KBM-7 (cell line): ENCODE measurements at regions not wholly inside any gene's neighbourhood (a gene's known extent, or its start where the extent isn't known, plus 50 kb on each side); places are given as distances from the start of the nearest gene placed in this dataset.
A peak's percentile ranks its signal among the peaks of the same experiment; 100 is the strongest.
"Not testable (repeated sequence)": the region's sequence is repeated elsewhere in the genome, so short reads cannot be mapped to it uniquely, and the experiment has no call there.

Source experiments
- DNase-seq: peaks from one replicate; pipeline ENCODE4 v3.0.0-alpha.2; 2015
- in situ Hi-C: fragments of 300-500 bp; cut with MboI; formaldehyde crosslinking; loops from 2 replicates; pipeline ENCODE4 v1.14.3; 2020; ENCODE audit warnings: low sequenced_read_pairs, low pct_unique_long_range_greater_than_20kb, mixed read lengths

DNA sequence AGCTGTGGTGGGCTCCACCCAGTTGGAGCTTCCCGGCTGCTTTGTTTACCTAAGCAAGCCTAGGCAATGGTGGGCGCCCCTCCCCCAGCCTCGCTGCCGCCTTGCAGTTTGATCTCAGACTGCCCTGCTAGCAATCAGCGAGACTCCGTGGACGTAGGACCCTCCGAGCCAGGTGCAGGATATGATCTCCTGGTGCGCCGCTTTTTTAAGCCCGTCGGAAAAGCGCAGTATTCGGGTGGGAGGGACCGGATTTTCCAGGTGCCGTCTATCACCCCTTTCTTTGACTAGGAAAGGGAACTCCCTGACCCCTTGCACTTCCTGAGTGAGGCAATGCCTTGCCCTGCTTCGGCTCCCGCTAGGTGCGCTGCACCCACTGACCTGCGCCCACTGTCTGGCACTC, 170.9 kb upstream of the ZBTB20 start:
- in situ Hi-C loops, DNase-seq: not testable (repeated sequence)

DNA sequence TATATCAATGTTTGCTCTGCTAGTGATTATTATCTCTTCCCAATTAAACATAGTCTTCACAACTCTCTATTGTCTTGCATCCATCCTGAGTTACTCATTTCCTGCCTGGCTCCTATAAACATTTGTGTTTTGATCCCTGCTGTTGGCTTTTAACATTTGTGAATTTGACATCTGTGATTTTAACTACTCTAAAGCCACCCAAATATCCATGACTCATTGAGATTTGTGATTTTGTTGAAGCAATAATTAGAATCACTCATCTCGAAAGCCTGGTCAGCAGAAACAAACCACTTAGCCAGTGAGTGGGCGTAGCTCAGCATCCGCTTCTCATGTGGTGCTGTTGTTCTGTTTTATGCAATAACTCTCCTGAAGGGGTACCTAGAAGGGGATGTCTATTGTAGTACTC, 174.3 kb upstream of the ZBTB20 start:
- in situ Hi-C loops: no loop called here
- no peak for DNase-seq

DNA sequence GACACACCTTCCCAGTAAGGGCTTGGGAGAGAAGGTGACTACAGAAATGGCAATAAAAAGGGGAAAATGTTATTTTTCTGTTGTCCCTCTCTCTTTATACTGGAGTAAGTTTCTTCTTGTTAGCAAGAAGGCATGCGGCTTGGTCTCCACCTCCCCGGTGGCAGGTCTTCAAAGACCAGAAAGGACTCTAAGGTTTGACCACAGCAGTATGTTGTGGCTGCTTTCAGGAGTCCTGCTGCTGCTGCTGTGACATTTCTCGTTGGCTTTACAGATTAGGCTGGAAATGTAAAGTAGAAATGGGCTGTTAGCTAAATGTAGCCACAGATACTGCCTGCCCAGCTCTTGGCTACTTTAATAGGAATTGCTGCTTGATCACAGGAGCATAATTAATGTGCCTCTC, 175.8 kb upstream of the ZBTB20 start:
- no peak for DNase-seq

DNA sequence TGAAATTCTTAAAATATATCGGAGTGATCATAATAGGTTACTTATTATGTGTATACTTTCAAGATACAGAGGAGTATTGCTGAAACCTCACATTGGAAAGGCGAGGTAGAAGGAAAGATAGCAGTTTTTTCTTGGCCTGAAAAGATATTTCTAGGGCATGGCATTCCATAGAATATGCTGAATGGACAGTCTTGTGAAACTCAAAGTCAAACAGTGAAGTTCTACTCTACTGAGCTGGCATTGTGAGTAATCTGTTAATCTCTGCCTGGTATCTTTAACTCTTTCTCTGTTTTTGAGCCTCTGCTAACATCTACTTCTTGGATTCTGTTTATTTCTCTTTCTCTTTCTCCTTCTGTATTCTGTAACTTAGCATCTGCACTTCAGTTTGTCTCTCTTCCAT, 176.3 kb upstream of the ZBTB20 start:
- in situ Hi-C loops: no loop called here

More for the DNA sequence above, 175.8 kb upstream of the ZBTB20 start:
- in situ Hi-C loops: no loop called here

DNA sequence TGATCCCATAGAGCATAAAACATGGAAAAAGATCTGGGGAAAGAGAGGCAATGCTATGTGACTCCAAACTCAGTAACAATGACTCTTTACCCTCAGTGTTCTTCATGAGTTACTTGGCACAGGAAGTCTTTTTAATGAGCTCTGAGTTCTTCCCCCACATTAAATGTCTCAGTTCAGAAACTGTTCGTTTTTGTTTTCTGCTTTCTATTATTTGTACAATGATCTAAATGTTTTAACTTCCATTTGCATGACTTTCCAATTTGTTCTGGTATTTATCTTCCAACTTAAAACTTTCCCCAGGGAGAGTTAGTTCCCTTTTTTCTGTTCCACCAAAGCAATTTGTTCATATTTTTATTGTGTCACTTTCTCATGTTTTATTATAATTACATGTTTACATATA, 177.0 kb upstream of the ZBTB20 start:
- in situ Hi-C loops: no loop called here
- DNase-seq: no peak

More for the DNA sequence above, 176.3 kb upstream of the ZBTB20 start:
- no peak for DNase-seq

DNA sequence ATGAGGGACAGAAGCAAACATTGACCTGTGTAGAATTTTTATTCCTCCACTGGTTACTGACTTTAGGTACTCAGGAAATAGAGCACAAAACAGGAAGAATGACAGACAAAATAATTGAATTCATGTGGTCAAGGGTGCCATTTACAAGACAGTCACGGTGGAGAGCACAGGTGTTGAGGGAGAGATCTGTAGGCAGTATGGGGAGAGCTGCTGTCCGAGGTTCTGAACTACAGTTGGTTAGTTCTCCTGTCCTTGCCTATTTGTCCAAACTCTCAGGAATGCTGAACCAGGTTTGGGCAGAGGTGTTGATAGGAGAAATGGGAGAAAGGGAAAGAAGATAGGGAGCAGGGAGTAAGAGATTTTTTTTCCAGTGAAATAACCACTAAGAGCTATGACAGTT, 178.5 kb upstream of the ZBTB20 start:
- in situ Hi-C loops: no loop called here
- peak; percentile 29 for DNase-seq

DNA sequence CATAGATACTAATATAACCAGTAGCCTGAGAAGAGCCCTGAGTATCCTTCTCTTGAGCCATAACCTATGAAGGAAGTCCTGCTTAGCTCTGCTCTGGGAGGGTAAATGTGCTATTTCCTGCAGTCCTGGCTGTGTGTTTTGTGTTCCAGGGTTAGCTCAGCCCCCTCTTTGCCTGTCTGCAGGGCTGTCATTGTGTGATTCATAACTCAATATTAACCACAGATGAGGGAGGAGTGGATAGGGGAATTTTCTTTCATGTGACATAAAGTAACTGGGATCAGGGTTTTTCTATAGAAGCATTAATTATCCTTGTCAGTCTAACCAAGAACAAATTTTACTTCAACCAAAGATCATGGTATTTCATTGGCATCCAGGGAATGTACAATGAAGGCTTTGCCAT, 183.3 kb upstream of the ZBTB20 start:
- in situ Hi-C loops: no loop called here
- DNase-seq: no peak

DNA sequence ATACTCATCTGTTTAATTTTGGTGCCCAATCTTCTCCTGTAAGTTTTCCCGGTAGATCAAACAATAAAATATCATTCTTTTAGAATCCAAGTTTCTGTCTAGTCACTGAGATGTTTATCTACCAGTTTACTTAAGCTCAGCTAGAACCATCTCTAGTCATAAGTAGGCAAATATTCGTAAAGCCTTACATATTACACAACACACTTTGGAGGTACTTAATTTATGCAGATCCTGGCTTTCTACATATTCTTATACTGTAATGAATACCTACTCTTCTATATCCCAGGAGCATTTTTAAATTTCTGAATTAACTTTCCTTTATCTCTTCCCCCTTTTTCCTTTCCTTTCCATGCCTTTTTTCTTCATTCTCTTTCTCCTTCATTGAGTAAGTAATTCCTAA, 185.9 kb upstream of the ZBTB20 start:
- in situ Hi-C loops: no loop called here
- no peak for DNase-seq

DNA sequence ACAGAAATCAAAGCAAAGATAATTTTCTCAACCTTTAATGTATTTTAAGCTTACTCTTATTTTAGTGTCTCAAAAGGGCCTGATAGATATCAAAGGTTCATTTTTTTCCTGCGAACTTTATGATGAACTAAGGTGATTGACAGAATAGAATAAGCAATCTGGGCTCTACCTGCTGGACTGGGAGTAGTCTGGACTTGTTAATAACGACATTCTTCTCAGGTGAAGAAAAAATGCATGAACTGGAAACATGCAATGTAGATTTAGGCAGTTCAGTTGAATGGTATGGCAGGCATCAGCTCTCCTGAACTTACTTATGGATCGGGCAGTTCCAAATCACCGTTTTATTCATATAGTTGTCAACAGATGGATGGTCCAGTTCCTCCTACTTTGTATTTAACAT, 189.7 kb upstream of the ZBTB20 start:
- in situ Hi-C loops: no loop called here
- DNase-seq: no peak

DNA sequence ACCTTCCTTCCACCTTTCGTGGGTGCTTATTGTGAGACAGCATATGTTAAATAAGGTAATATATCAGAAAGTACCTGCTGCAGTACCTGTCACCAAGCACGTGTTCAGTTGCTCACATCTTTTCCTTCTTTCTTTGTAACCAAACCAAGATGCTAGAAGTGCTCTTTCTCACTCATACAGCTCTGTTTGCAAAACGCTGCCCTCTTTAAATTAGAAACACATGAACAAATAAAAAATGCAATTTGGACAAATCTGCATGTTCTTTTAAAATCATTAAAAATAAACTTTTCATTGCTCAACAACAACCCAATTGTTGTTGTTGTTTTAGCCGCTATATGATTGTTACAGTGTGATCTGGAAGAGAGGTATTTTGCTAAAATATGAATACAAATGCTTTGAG, 193.5 kb upstream of the ZBTB20 start:
- in situ Hi-C loops: no loop called here
- no peak for DNase-seq

DNA sequence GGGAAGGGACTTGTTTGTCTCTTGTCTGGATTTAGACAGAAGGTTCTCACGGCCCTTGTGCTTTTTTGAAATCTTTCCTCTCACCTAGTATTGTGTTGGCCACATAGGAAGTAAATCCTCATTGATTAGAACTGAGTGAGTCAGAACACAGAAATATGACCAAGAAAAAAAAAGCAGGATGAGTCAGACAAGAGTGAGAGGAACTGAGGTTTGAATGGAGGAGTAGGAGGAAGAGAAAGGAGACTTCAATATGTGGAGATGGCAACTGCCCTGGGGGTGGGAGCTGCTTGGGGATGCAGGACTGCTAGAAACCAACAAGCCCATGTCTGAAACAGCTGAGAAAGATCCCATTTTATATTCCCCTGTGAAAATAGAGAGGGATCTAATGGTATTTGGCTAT, 194.1 kb upstream of the ZBTB20 start:
- DNase-seq: no peak
- in situ Hi-C loops: no loop called here

DNA sequence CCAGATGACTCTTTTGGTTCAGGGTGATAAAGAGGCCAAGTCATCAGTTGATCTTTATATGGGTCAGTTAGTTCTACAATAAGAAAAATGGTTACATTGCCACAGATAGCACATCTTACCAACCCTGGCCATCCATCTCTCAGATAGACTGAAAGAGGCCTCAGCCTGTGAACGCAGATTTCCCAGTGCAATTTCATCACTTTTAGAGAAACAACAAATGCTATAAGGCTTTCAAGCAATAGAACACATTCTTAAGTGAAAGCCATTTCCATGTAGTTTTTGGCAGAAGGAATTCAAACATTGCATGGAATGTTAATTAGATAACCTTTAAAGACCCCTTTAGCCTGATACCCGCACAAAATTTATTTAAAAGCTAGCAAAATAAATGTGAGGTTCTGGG, 200.6 kb upstream of the ZBTB20 start:
- DNase-seq: no peak
- in situ Hi-C loops: no loop called here

DNA sequence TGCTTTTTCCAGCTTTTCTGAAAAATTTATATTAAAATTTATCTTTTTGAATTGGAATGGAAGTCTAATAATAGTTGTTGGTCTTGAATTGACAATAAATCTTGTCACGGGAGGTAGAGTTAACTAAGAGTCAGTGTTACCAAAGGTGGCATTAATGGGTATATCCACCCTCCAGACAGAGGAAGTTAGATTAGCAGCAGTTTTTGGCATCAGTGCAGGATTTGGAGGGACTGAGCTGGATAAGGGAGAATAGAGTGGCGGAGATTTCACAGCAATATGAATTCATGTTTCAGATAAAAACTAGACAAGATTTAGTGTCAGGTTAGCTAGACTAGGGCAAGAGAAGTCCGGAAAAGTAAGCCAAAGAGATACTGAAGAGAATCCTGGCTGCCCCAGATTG, 201.3 kb upstream of the ZBTB20 start:
- in situ Hi-C loops: no loop called here
- DNase-seq: no peak

DNA sequence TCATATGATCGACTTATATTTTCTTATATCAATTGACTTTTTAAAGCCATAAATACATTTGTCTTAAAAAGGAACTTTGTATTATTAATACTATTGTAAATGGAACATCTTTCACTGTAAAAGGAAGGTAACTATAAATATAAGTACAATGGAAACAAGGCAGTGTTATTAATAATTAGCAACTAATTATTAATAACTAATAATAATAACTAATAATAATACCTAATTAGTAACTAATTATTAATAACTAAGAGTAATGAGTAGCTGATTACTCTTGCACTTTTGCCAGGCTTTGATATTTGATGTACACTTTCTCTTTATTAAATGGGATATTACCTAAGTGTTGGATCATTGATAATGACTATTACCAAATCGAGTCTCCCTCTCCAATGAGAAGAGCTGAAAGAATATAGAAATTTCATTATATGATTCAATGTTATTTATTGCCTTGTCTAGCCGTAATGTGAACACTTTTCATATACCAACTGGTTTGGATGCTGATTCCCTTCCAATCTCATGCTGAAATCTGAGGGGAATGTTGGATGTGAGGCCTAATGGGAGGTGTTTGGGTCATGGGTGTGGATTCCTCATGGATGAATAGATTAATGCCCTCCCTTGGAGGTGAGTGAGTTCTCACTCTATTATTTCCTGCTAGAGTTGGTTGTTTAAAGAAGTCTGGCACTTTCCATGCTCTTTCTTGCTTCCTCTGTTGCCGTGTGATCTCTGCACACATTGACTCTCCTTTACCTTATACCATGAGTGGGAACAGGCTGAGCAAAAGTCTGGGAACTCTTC, 202.1 kb upstream of the ZBTB20 start:
- no peak for DNase-seq
- in situ Hi-C loops: no loop called here

DNA sequence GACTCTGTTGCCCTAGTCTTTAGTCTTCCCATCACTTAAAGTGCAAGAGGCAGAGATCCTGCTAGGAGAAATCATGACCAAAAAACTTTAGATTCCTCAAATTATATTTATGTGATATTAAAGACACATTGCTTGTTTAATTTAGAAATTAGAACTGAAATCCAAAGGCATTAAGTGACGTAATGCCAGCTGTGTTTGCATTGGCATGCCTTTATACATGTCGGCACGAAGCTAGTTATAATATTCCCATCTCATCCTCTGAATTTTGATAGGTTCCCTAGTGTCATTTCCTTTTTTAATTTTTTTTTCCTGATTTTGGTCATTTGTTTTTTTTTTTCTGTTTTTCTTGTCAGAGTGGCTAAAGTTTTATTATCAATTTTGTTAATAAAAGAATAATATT, 203.5 kb upstream of the ZBTB20 start:
- in situ Hi-C loops: no loop called here

DNA sequence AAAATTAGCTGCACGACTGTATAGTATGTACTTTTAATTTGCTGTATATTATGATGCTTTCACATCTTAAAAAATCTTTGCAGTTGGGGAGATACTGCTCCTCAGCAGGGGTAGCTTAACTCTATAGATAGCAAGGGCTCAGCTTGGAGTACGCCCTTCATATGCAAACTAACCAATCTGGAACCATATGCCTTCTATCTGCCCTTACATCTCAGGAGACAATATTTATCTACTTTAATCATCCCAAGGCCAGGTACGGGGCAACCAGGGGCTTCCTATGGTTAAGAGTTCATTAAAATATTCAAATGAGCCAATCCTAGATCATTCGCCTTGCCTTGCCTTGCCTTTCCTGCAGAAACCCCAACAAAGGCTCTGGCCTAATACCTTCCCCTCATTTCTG, 204.1 kb upstream of the ZBTB20 start:
- in situ Hi-C loops: no loop called here
- DNase-seq: no peak

More for the DNA sequence above, 203.5 kb upstream of the ZBTB20 start:
- DNase-seq: no peak

DNA sequence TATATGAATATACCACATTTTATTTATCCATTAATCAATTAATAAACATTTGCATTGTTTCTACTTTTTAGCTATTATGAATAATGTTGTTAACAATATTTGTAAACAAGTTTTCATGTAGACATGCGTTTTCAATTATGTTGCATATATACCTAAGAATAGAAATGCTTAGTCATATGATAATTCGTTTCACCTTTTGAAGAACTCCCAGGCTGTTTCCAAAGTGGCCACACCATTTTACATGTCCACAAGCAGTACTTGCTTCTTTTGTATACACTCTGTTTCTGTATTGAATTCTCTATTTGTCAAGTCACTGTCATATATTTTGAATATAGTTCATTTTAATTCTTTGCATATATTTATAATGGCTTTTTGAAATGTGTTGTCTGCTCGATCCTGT, 206.9 kb upstream of the ZBTB20 start:
- DNase-seq: no peak
- in situ Hi-C loops: no loop called here

DNA sequence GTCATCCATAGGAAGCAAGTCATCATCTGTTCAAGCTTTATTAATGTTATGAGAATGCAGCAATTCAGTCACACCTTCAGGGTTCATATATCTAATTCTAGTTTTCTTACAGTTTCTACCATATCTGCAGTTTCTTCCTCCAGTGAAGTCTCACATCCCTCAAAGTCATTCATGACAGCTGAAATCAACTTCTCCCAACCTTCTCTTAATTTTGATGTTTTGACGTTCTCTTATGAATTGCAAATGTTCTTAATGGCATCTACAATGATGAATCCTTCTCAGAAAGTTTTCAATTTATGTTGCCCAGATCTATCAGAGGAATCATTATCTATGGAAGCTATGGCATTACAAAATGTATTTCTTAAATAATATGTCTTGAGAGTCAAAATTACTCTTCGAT, 210.4 kb upstream of the ZBTB20 start:
- no peak for DNase-seq
- in situ Hi-C loops: no loop called here

DNA sequence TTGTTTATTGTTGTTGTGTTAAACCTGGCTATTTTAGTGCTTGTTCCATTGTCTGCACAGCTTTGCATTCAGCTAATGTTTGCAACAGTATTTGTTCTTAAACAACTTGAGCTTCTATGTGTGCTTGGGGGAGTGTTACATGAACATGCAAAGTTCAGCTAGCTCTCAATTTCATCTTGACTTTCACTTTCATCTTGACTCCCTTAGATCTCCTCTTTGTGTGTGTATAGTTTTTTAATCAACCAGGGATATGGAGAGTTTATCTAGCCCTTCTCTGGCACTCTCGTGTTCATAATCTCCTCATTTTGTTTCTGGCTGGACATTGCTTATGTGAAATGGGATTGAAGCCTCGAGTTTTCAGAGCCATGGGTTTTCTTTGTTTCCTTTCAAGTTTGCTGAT, 212.4 kb upstream of the ZBTB20 start:
- DNase-seq: no peak

DNA sequence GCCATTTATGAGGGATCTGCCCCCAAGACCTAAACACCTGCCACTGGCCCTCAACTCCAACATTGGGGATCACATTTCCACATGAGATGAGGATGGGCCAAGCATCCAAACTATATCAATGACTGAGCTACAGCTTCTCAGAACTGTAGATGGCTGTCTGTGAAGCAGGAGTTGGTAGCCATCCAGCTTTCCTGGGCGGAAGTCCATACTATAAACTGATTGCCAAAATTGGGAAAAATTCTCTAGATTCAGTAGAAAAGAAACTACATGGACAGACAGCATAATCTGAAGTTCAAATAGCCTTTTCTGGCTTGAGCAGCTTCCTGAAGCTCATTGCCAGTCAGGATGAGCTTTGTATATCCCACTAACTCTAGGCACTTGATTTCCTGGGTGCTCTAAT, 214.7 kb upstream of the ZBTB20 start:
- in situ Hi-C loops: no loop called here
- no peak for DNase-seq

More for the DNA sequence above, 212.4 kb upstream of the ZBTB20 start:
- in situ Hi-C loops: no loop called here

DNA sequence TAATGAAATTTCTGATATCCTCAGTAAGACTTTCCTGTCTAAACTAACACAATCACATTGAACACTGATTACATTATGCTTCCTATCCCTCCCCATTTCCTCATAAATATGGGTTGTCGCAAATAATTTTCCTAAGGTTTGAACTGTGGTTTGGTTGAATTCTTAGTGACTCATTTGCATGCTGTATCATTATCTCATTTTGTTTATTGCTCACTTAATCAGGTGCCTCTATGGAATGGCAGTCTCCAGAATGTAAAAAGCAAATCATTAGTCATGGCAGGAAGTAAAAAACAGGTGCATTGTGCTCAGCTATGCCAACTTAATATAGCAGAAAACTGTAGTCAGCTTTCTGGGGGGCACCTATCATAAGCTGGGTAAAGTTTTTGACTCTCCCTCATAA, 216.0 kb upstream of the ZBTB20 start:
- in situ Hi-C loops: no loop called here

More for the DNA sequence above, 216.0 kb upstream of the ZBTB20 start:
- DNase-seq: no peak
